Fibroblast of lung (primary cell): ENCODE measurements at regions not wholly inside any gene's neighbourhood (a gene's known extent, or its start where the extent isn't known, plus 50 kb on each side); places are given as distances from the start of the nearest gene placed in this dataset.

Experiments
- EZH2 ChIP-seq: IDR thresholded peaks from 2 replicates; pipeline ENCODE4 v1.5.1; 2012; ENCODE audit warnings: low read length, control low read depth, mild to moderate bottlenecking; ENCODE audit errors: missing control alignments
- TF ChIP-seq, protein P1 (sequence below), 2 donors: IDR thresholded peaks in 1 of 2; conservative IDR thresholded peaks in 1 of 2; 1 replicate in 1 of 2; 2 replicates in 1 of 2; pipeline ENCODE4 v1.5.1; 2011 to 2012; ENCODE audit warnings: low read length in 2 of 2, control low read depth in 1 of 2, inconsistent platforms in 1 of 2, low read depth in 1 of 2, mild to moderate bottlenecking in 1 of 2

GRCh38 chr18:22297008-22297407, 120.7 kb downstream of the CTAGE1 start:
- no peak for TF ChIP-seq EZH2
- TF ChIP-seq, protein P1, sequence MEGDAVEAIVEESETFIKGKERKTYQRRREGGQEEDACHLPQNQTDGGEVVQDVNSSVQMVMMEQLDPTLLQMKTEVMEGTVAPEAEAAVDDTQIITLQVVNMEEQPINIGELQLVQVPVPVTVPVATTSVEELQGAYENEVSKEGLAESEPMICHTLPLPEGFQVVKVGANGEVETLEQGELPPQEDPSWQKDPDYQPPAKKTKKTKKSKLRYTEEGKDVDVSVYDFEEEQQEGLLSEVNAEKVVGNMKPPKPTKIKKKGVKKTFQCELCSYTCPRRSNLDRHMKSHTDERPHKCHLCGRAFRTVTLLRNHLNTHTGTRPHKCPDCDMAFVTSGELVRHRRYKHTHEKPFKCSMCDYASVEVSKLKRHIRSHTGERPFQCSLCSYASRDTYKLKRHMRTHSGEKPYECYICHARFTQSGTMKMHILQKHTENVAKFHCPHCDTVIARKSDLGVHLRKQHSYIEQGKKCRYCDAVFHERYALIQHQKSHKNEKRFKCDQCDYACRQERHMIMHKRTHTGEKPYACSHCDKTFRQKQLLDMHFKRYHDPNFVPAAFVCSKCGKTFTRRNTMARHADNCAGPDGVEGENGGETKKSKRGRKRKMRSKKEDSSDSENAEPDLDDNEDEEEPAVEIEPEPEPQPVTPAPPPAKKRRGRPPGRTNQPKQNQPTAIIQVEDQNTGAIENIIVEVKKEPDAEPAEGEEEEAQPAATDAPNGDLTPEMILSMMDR (conservative IDR thresholded peaks at IDR 0.05 in 1 of 2, IDR thresholded peaks at IDR 0.05 in 1 of 2; ENCODE audit: low read depth in 1 of 2, low read length in 2 of 2): no peak
